H9 (cell line): ENCODE measurements at regions not wholly inside any gene's neighbourhood (a gene's known extent, or its start where the extent isn't known, plus 50 kb on each side); places are given as distances from the start of the nearest gene placed in this dataset.

Source experiments
- DNase-seq: peaks from one replicate; pipeline ENCODE4 v3.0.0-alpha.2; 2017
- H2AFZ ChIP-seq: one replicate; pipeline ENCODE4 v1.6.1; 2013; ENCODE audit warnings: mild to moderate bottlenecking, low read length, control low read depth, moderate library complexity
- H2AK5ac ChIP-seq: 2 replicates; pipeline ENCODE4 v1.6.1; 2013; ENCODE audit warnings: low read length, control low read depth, mixed read lengths; ENCODE audit not compliant: insufficient read length
- H2BK120ac ChIP-seq: one replicate; pipeline ENCODE4 v1.6.1; 2013; ENCODE audit warnings: low read depth, mild to moderate bottlenecking, low read length, control low read depth, inconsistent platforms; ENCODE audit not compliant: poor library complexity, severe bottlenecking
- H2BK12ac ChIP-seq: 2 replicates; pipeline ENCODE4 v1.6.1; 2013; ENCODE audit warnings: low read length, control low read depth, mixed read lengths, low read depth; ENCODE audit not compliant: insufficient read length
- H2BK15ac ChIP-seq: 2 replicates; pipeline ENCODE4 v1.6.1; 2013; ENCODE audit warnings: low read depth, low read length, control low read depth
- H2BK20ac ChIP-seq: one replicate; pipeline ENCODE4 v1.6.1; 2013; ENCODE audit warnings: low read depth, mild to moderate bottlenecking, low read length, control low read depth, inconsistent platforms; ENCODE audit not compliant: poor library complexity, severe bottlenecking
- H2BK5ac ChIP-seq: 2 replicates; pipeline ENCODE4 v1.6.1; 2013; ENCODE audit warnings: low read length, control low read depth, mixed read lengths; ENCODE audit not compliant: insufficient read length
- H3K14ac ChIP-seq: 2 replicates; pipeline ENCODE4 v1.6.1; 2013; ENCODE audit warnings: low read length, control low read depth; ENCODE audit not compliant: insufficient read depth
- H3K18ac ChIP-seq: 2 replicates; pipeline ENCODE4 v1.6.1; 2013; ENCODE audit warnings: low read depth, mild to moderate bottlenecking, mixed read lengths, low read length, control low read depth; ENCODE audit not compliant: insufficient read length
- H3K23ac ChIP-seq: 2 replicates; pipeline ENCODE4 v1.6.1; 2013; ENCODE audit warnings: low read length, control low read depth, mixed read lengths, low read depth; ENCODE audit not compliant: insufficient read length
- H3K23me2 ChIP-seq: 2 replicates; pipeline ENCODE4 v1.6.1; 2013; ENCODE audit warnings: low read depth, mild to moderate bottlenecking, mixed read lengths, low read length, control low read depth; ENCODE audit not compliant: insufficient read length, poor library complexity, severe bottlenecking
- H3K27ac ChIP-seq: 2 replicates; pipeline ENCODE4 v1.5.1; 2013; ENCODE audit warnings: low read length, control low read depth, mixed read lengths, low read depth; ENCODE audit not compliant: insufficient read length
- H3K27me3 ChIP-seq: 2 replicates; pipeline ENCODE4 v1.6.1; 2013; ENCODE audit warnings: low read length, control low read depth, inconsistent platforms; ENCODE audit not compliant: insufficient read depth
- H3K4ac ChIP-seq: 2 replicates; pipeline ENCODE4 v1.6.1; 2013; ENCODE audit warnings: low read depth, mild to moderate bottlenecking, control low read depth, inconsistent platforms, low read length, moderate library complexity
- H3K4me1 ChIP-seq: 2 replicates; pipeline ENCODE4 v1.6.1; 2013; ENCODE audit warnings: low read length, control low read depth, inconsistent platforms; ENCODE audit not compliant: insufficient read depth
- H3K4me2 ChIP-seq: 2 replicates; pipeline ENCODE4 v1.6.1; 2013; ENCODE audit warnings: low read length, control low read depth, mixed read lengths; ENCODE audit not compliant: insufficient read length, insufficient read depth
- H3K56ac ChIP-seq: 2 replicates; pipeline ENCODE4 v1.6.1; 2013; ENCODE audit warnings: low read depth, mild to moderate bottlenecking, mixed read lengths, low read length, control low read depth; ENCODE audit not compliant: insufficient read length
- H3K79me1 ChIP-seq: 2 replicates; pipeline ENCODE4 v1.6.1; 2013; ENCODE audit warnings: low read depth, mild to moderate bottlenecking, moderate library complexity, low read length, control low read depth, inconsistent platforms; ENCODE audit not compliant: insufficient read depth, poor library complexity, severe bottlenecking
- H3K79me2 ChIP-seq: 2 replicates; pipeline ENCODE4 v1.6.1; 2013; ENCODE audit warnings: low read length, control low read depth, inconsistent platforms; ENCODE audit not compliant: insufficient read depth
- H3K9ac ChIP-seq: 2 replicates; pipeline ENCODE4 v1.6.1; 2013; ENCODE audit warnings: low read length, control low read depth, mixed read lengths; ENCODE audit not compliant: insufficient read length; ENCODE audit errors: extremely low read depth
- H3K9me3 ChIP-seq: one replicate; pipeline ENCODE4 v1.6.1; 2013; ENCODE audit warnings: low read depth, low read length, inconsistent platforms; ENCODE audit not compliant: control insufficient read depth
- H3T11ph ChIP-seq: one replicate; pipeline ENCODE4 v1.6.1; 2013; ENCODE audit warnings: mild to moderate bottlenecking, low read length, control low read depth, inconsistent platforms
- H4K20me1 ChIP-seq: one replicate; pipeline ENCODE4 v1.6.1; 2013; ENCODE audit not compliant: control insufficient read depth, insufficient read length, insufficient read depth
- H4K5ac ChIP-seq: 2 replicates; pipeline ENCODE4 v1.6.1; 2013; ENCODE audit warnings: low read depth, mild to moderate bottlenecking, mixed read lengths, low read length, control low read depth; ENCODE audit not compliant: insufficient read length
- H4K8ac ChIP-seq: replicated peaks from 2 replicates; pipeline ENCODE4 v1.6.1; 2013; ENCODE audit warnings: low read length, control low read depth, mixed read lengths, low read depth; ENCODE audit not compliant: insufficient read length
- H4K91ac ChIP-seq: 2 replicates; pipeline ENCODE4 v1.6.1; 2013; ENCODE audit warnings: low read depth, mild to moderate bottlenecking, moderate library complexity, mixed read lengths, low read length, control low read depth; ENCODE audit not compliant: insufficient read length
- H3K27ac Mint-ChIP-seq, 3 experiments: 2 replicates in 2 of 3; 3 replicates in 1 of 3; pipeline ENCODE4 v1.8.0; 2020 to 2021; ENCODE audit warnings: mixed read lengths in 3 of 3, mild to moderate bottlenecking in 1 of 3, moderate library complexity in 1 of 3
- H3K27me3 Mint-ChIP-seq: 2 replicates; pipeline ENCODE4 v1.8.0; 2021; ENCODE audit warnings: low read depth, mild to moderate bottlenecking, moderate library complexity, mixed read lengths
- H3K36me3 Mint-ChIP-seq, 3 experiments: 2 replicates in 2 of 3; 3 replicates in 1 of 3; pipeline ENCODE4 v1.8.0; 2020 to 2021; ENCODE audit warnings: low read depth in 3 of 3, mixed read lengths in 3 of 3; ENCODE audit not compliant: insufficient read depth in 1 of 3
- H3K4me1 Mint-ChIP-seq, 2 experiments: 2 replicates each; pipeline ENCODE4 v1.8.0; 2020; ENCODE audit warnings: mixed read lengths in 2 of 2
- H3K4me3 Mint-ChIP-seq, 2 experiments: 2 replicates in 1 of 2; 3 replicates in 1 of 2; pipeline ENCODE4 v1.8.0; 2020 to 2021; ENCODE audit warnings: mild to moderate bottlenecking in 2 of 2, mixed read lengths in 2 of 2, moderate library complexity in 1 of 2
- H3K9me3 Mint-ChIP-seq, 2 experiments: 2 replicates in 1 of 2; 3 replicates in 1 of 2; pipeline ENCODE4 v1.8.0; 2020; ENCODE audit warnings: mild to moderate bottlenecking in 2 of 2, mixed read lengths in 2 of 2, moderate library complexity in 1 of 2
- WGBS: extraction: QIAGEN DNeasy Blood & Tissue Kit; methylation state at CpG from one replicate; pipeline ENCODE4 v1.1.7; 2013; ENCODE audit warnings: missing lambda C conversion rate, low lambda C conversion rate, mixed read lengths; ENCODE audit not compliant: insufficient read length; ENCODE audit errors: extremely low coverage; 5-methylcytosine and 5-hydroxymethylcytosine counted together
- TF ChIP-seq, protein P1 (sequence below): fragments of 200-600 bp; sonication (generic); conservative IDR thresholded peaks from 3 replicates; pipeline ENCODE4 v1.8.0; 2021; ENCODE audit warnings: antibody characterized with exemption, mild to moderate bottlenecking

DNA sequence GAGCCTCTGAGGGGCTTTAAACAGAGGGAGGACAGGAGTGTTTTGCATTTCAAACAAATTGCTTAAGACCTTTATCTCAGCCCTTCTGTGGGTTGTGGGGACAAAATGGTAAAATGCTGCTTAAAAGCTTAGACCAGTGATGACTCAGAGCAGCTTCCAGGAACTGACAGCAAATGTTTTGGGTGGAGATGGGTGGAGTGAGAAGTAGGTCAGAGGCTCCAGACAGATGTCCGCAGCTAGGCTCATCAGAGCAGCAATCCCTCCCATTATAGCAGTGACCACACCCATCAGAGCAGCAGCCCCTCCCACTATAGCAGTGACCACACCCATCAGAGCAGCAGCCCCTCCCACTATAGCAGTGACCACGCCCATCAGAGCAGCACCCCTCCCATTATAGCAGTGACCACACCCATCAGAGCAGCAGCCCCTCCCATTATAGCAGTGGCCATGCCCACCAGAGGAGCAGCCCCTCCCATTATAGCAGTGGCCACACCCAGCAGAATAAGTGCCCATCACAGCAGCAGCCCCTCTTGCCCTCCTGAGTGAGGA is 532.2 kb downstream of the MATN1 start:
- H3K27ac ChIP-seq: no peak overlapping the region
- no peak overlapping the region for H3T11ph ChIP-seq
- no peak overlapping the region for H2BK12ac ChIP-seq
- no peaks in the 10 kb centered on the region for H3K4me1 ChIP-seq
- TF ChIP-seq, protein P1, sequence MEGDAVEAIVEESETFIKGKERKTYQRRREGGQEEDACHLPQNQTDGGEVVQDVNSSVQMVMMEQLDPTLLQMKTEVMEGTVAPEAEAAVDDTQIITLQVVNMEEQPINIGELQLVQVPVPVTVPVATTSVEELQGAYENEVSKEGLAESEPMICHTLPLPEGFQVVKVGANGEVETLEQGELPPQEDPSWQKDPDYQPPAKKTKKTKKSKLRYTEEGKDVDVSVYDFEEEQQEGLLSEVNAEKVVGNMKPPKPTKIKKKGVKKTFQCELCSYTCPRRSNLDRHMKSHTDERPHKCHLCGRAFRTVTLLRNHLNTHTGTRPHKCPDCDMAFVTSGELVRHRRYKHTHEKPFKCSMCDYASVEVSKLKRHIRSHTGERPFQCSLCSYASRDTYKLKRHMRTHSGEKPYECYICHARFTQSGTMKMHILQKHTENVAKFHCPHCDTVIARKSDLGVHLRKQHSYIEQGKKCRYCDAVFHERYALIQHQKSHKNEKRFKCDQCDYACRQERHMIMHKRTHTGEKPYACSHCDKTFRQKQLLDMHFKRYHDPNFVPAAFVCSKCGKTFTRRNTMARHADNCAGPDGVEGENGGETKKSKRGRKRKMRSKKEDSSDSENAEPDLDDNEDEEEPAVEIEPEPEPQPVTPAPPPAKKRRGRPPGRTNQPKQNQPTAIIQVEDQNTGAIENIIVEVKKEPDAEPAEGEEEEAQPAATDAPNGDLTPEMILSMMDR: no peak
- H3K14ac ChIP-seq: no peak overlapping the region
- no peak overlapping the region for H3K4me2 ChIP-seq
- no peak overlapping the region for H3K18ac ChIP-seq
- no peak overlapping the region for H2BK5ac ChIP-seq
- H3K4me3 Mint-ChIP-seq: no peak overlapping the region
- no peaks in the 10 kb centered on the region for H3K79me1 ChIP-seq
- H2BK15ac ChIP-seq: no peak overlapping the region
- H2BK20ac ChIP-seq: no peak overlapping the region
- H4K5ac ChIP-seq: no peak overlapping the region
- no CpG with 5 or more reads among the region's 2 CpGs for WGBS
- no peaks in the 10 kb centered on the region for H3K9me3 ChIP-seq
- no peak overlapping the region for H2BK120ac ChIP-seq
- H3K23me2 ChIP-seq: no peaks in the 10 kb centered on the region
- H3K27me3 ChIP-seq: no peaks in the 10 kb centered on the region
- H3K79me2 ChIP-seq: no peaks in the 10 kb centered on the region
- H3K36me3 Mint-ChIP-seq: no peaks in the 10 kb centered on the region
- peaks cover 4 to 9% of the 10 kb centered on the region in 2 experiments; a peak in 2 of 4 replicates for H3K4me1 Mint-ChIP-seq
- H3K56ac ChIP-seq: no peak overlapping the region
- H2AFZ ChIP-seq: no peak overlapping the region
- H3K9me3 Mint-ChIP-seq: no peaks in the 10 kb centered on the region
- no peak for DNase-seq
- H3K9ac ChIP-seq: no peak overlapping the region
- no peak overlapping the region for H3K4ac ChIP-seq
- no peak overlapping the region for H4K8ac ChIP-seq
- no peak overlapping the region for H2AK5ac ChIP-seq
- H3K27ac Mint-ChIP-seq: no peak overlapping the region; a peak in 1 of 7 replicates
- no peak overlapping the region for H4K91ac ChIP-seq
- H3K23ac ChIP-seq: no peak overlapping the region
- H4K20me1 ChIP-seq: no peaks in the 10 kb centered on the region
- peaks cover 2% of the 10 kb centered on the region for H3K27me3 Mint-ChIP-seq
